ENCODE measurements at regions not wholly inside any gene's neighbourhood (a gene's known extent, or its start where the extent isn't known, plus 50 kb on each side); places are given as distances from the start of the nearest gene placed in this dataset.

GRCh38 chr2:7697052-7697451 lies 779.8 kb downstream of the RNF144A start:
- H2AFZ ChIP-seq (ENCODE audit: insufficient read depth, low read depth, low read length, poor library complexity, severe bottlenecking) = no peak overlapping the region
- H3K36me3 ChIP-seq (replicated peaks in 1 of 2; ENCODE audit: control insufficient read depth in 1 of 2, insufficient read depth in 2 of 2, low read length in 2 of 2) = no peaks in the 10 kb centered on the region
- H3K27ac ChIP-seq (ENCODE audit: low read depth in 1 of 2, low read length in 2 of 2) = no peak overlapping the region
- no peaks in the 10 kb centered on the region for H4K20me1 ChIP-seq (ENCODE audit: insufficient read depth, low read length)
- H3K4me2 ChIP-seq (replicated peaks; ENCODE audit: extremely low read depth, low read length, poor library complexity, severe bottlenecking) = no peak overlapping the region
- Mint-ChIP-seq H3K36me3 (no peaks in the 10 kb centered on the region), H3K4me3 (no peak overlapping the region), H3K27me3 (ENCODE audit: low read depth in 3 of 3) (peaks cover 2 to 3% (median 2%) of the 10 kb centered on the region in 3 donors), H3K27ac (no peak overlapping the region), H3K9me3 (peaks cover 0 to 4% (median 0%) of the 10 kb centered on the region in 7 donors), H3K4me1 (peaks cover 13% of the 10 kb centered on the region)
- H3K4me3 ChIP-seq (replicated peaks in 1 of 3; ENCODE audit: low read depth in 2 of 3, low read length in 3 of 3) = no peak overlapping the region
- no peak for DNase-seq
- intact Hi-C loops (cut with micrococcal nuclease) = no loop called here
- WGBS (ENCODE audit: insufficient coverage) = 86% methylated on average over 2 of the region's 9 CpGs
- H3K9ac ChIP-seq (ENCODE audit: insufficient read depth, low read length, poor library complexity, severe bottlenecking) = no peak overlapping the region
- peaks cover 11% of the 10 kb centered on the region in 2 donors for H3K4me1 ChIP-seq (ENCODE audit: control insufficient read depth in 1 of 2, insufficient read depth in 2 of 2, low read length in 2 of 2)
- no peaks in the 10 kb centered on the region for H3K27me3 ChIP-seq (ENCODE audit: control insufficient read depth in 2 of 2, insufficient read depth in 2 of 2, low read length in 2 of 2)
- H3K79me2 ChIP-seq (ENCODE audit: insufficient read depth, low read length) = no peaks in the 10 kb centered on the region
- TF ChIP-seq CTCF (IDR thresholded peaks at IDR 0.05) = no peak
- H3K9me3 ChIP-seq (replicated peaks in 1 of 2; ENCODE audit: control insufficient read depth in 1 of 2, insufficient read depth in 1 of 2, low read length in 2 of 2) = no peaks in the 10 kb centered on the region

- 100% methylated on average over 1 of the region's 1 CpG for WGBS (ENCODE audit: insufficient coverage)
- no peak overlapping the region for H3K9ac ChIP-seq (ENCODE audit: insufficient read depth, low read length, poor library complexity, severe bottlenecking)
- DNase-seq = no peak
- no peaks in the 10 kb centered on the region for H3K79me2 ChIP-seq (ENCODE audit: insufficient read depth, low read length)
- H4K20me1 ChIP-seq (ENCODE audit: insufficient read depth, low read length) = no peaks in the 10 kb centered on the region
- no peak overlapping the region for H3K27ac ChIP-seq (ENCODE audit: low read depth in 1 of 2, low read length in 2 of 2)
- Mint-ChIP-seq H3K9me3 (peaks cover 0 to 4% (median 0%) of the 10 kb centered on the region in 7 donors), H3K27me3 (ENCODE audit: low read depth in 3 of 3) (no peaks in the 10 kb centered on the region), H3K36me3 (no peaks in the 10 kb centered on the region), H3K27ac (no peak overlapping the region), H3K4me1 (no peaks in the 10 kb centered on the region), H3K4me3 (no peak overlapping the region)
- no peaks in the 10 kb centered on the region for H3K4me1 ChIP-seq (ENCODE audit: control insufficient read depth in 1 of 2, insufficient read depth in 2 of 2, low read length in 2 of 2)
- TF ChIP-seq CTCF (IDR thresholded peaks at IDR 0.05) = no peak
- H3K27me3 ChIP-seq (ENCODE audit: control insufficient read depth in 2 of 2, insufficient read depth in 2 of 2, low read length in 2 of 2) = no peaks in the 10 kb centered on the region
- no peak overlapping the region for H2AFZ ChIP-seq (ENCODE audit: insufficient read depth, low read depth, low read length, poor library complexity, severe bottlenecking)
- no peak overlapping the region for H3K4me2 ChIP-seq (replicated peaks; ENCODE audit: extremely low read depth, low read length, poor library complexity, severe bottlenecking)
- H3K9me3 ChIP-seq (replicated peaks in 1 of 2; ENCODE audit: control insufficient read depth in 1 of 2, insufficient read depth in 1 of 2, low read length in 2 of 2) = no peaks in the 10 kb centered on the region
- no peak overlapping the region for H3K4me3 ChIP-seq (replicated peaks in 1 of 3; ENCODE audit: low read depth in 2 of 3, low read length in 3 of 3)
- intact Hi-C loops (cut with micrococcal nuclease) = no loop called here
- H3K36me3 ChIP-seq (replicated peaks in 1 of 2; ENCODE audit: control insufficient read depth in 1 of 2, insufficient read depth in 2 of 2, low read length in 2 of 2) = no peaks in the 10 kb centered on the region
These were observed 784.6 kb downstream of the RNF144A start for GRCh38 chr2:7701791-7702190.

Measured in CD14-positive monocyte (primary cell).